Karpas-422 (cell line): ENCODE measurements at regions not wholly inside any gene's neighbourhood (a gene's known extent, or its start where the extent isn't known, plus 50 kb on each side); places are given as distances from the start of the nearest gene placed in this dataset.

Experiments used
- DNase-seq: peaks from one replicate; pipeline ENCODE4 v3.0.0-alpha.2; 2015
- H2AFZ ChIP-seq: fragments of 200-600 bp; sonication (generic); 2 replicates; pipeline ENCODE4 v1.6.1; 2014; ENCODE audit warnings: antibody characterized with exemption, low read length, mixed read lengths
- H3K27ac ChIP-seq: fragments of 200-600 bp; sonication (generic); 2 replicates; pipeline ENCODE4 v1.5.1; 2014; ENCODE audit warnings: mild to moderate bottlenecking, low read length, moderate library complexity
- H3K27me3 ChIP-seq: fragments of 200-600 bp; sonication (generic); 2 replicates; pipeline ENCODE4 v1.6.1; 2014; ENCODE audit warnings: low read length, mixed read lengths
- H3K36me3 ChIP-seq: fragments of 200-600 bp; sonication (generic); 2 replicates; pipeline ENCODE4 v1.6.1; 2014; ENCODE audit warnings: low read length, mixed read lengths; ENCODE audit not compliant: insufficient read depth
- H3K4me1 ChIP-seq: fragments of 200-600 bp; sonication (generic); 2 replicates; pipeline ENCODE4 v1.6.1; 2014; ENCODE audit warnings: mild to moderate bottlenecking, low read length, mixed read lengths
- H3K4me2 ChIP-seq: fragments of 200-600 bp; sonication (generic); 2 replicates; pipeline ENCODE4 v1.6.1; 2014; ENCODE audit warnings: low read length, low read depth, mild to moderate bottlenecking; ENCODE audit not compliant: poor library complexity, severe bottlenecking
- H3K4me3 ChIP-seq: fragments of 200-600 bp; sonication (generic); 2 replicates; pipeline ENCODE4 v1.5.1; 2014; ENCODE audit warnings: mild to moderate bottlenecking, antibody characterized with exemption, low read length, mixed read lengths
- H3K79me2 ChIP-seq: fragments of 200-600 bp; sonication (generic); 2 replicates; pipeline ENCODE4 v1.6.1; 2014; ENCODE audit warnings: mild to moderate bottlenecking, low read length, mixed read lengths
- H3K9ac ChIP-seq: fragments of 200-600 bp; sonication (generic); 2 replicates; pipeline ENCODE4 v1.6.0; 2014; ENCODE audit warnings: low read length
- H3K9me2 ChIP-seq: fragments of 200-600 bp; sonication (generic), shearing (Covaris generic); replicated peaks from 2 replicates; pipeline ENCODE4 v1.6.0; 2014; ENCODE audit warnings: mild to moderate bottlenecking, low read length, moderate library complexity; ENCODE audit not compliant: insufficient read depth
- H3K9me3 ChIP-seq: fragments of 300-700, 200-600 bp; sonication (generic); 2 replicates; pipeline ENCODE4 v1.6.1; 2014; ENCODE audit warnings: low read length, mixed read lengths
- H4K20me1 ChIP-seq: fragments of 200-600 bp; sonication (generic); 2 replicates; pipeline ENCODE4 v1.6.1; 2014; ENCODE audit warnings: mild to moderate bottlenecking, antibody characterized with exemption, low read length, low read depth; ENCODE audit not compliant: insufficient read depth

DNA sequence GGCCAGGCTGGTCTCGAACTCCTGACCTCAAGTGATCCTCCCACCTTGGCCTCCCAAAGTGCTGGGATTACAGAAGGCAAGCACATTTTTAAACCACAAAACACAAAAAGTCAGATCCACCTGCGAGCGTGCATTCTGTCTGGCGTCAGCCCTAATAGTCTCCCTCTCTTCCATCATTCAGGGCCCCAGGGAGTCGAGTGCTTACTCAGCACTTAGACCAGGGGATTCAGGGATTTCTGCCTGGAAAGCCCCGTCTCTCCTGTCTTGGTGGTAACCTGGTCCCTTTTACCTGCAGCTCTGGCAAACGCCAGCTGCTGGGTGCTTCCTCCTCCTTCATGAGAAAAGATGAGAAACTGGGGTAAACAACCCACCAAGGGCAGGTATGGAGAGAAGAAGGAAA is 443.1 kb downstream of the SOX9 start:
- no peaks in the 10 kb centered on the region for H3K9me2 ChIP-seq
- peaks cover 9% of the 10 kb centered on the region for H3K4me1 ChIP-seq
- H3K4me3 ChIP-seq = no peak overlapping the region
- H3K9me3 ChIP-seq = no peaks in the 10 kb centered on the region
- H3K79me2 ChIP-seq = no peaks in the 10 kb centered on the region
- H3K9ac ChIP-seq = no peak overlapping the region
- no peak overlapping the region for H2AFZ ChIP-seq
- H3K27me3 ChIP-seq = no peaks in the 10 kb centered on the region
- no peaks in the 10 kb centered on the region for H4K20me1 ChIP-seq
- no peak overlapping the region for H3K4me2 ChIP-seq
- no peak for DNase-seq
- no peak overlapping the region for H3K27ac ChIP-seq
- no peaks in the 10 kb centered on the region for H3K36me3 ChIP-seq

DNA sequence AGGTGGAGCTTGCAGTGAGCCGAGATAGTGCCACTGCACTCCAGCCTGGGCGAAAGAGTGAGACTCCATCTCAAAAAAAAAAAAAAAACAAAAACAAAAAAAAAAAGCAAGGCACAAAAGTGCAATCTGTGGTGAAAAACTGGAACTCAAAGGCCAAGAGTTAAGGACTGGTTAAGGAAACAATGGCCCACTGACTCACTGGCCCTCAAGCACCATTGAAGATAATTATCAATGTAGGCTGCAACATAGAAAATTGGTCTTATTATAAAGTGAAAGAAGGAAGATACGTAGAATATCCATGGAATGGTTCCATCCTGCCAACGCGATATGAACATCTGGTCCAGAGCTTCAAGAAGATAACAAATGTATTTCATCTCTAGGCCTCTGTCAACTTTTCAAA is 444.2 kb downstream of the SOX9 start:
- H3K36me3 ChIP-seq = no peaks in the 10 kb centered on the region
- H3K4me3 ChIP-seq = no peak overlapping the region
- H3K79me2 ChIP-seq = no peaks in the 10 kb centered on the region
- H2AFZ ChIP-seq = no peak overlapping the region
- H3K27me3 ChIP-seq = no peaks in the 10 kb centered on the region
- H3K9me3 ChIP-seq = no peaks in the 10 kb centered on the region
- H4K20me1 ChIP-seq = no peaks in the 10 kb centered on the region
- no peak overlapping the region for H3K4me2 ChIP-seq
- no peaks in the 10 kb centered on the region for H3K9me2 ChIP-seq
- H3K27ac ChIP-seq = no peak overlapping the region
- no peak for DNase-seq
- peaks cover 9% of the 10 kb centered on the region for H3K4me1 ChIP-seq
- no peak overlapping the region for H3K9ac ChIP-seq

DNA sequence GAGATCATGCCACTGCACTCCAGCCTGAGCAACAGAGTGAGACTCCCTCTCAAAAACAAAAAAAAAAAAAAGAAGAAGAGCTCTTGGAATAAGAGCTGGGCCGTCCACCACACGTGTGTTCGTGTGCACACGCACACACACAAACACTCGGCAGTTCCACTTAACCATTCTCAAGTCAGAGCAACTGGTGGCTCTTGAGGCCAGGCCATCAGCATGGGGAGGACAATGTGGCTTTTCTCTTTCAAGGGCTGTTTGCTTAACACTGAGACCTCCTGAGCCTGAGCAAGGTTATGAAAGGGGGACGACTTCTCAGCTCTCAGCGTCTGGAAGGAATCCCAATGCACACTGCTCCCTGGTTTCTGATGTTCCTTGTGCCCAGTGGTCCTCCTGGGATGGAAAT is 444.9 kb downstream of the SOX9 start:
- peaks cover 9% of the 10 kb centered on the region for H3K4me1 ChIP-seq
- no peaks in the 10 kb centered on the region for H3K36me3 ChIP-seq
- H3K79me2 ChIP-seq = no peaks in the 10 kb centered on the region

DNA sequence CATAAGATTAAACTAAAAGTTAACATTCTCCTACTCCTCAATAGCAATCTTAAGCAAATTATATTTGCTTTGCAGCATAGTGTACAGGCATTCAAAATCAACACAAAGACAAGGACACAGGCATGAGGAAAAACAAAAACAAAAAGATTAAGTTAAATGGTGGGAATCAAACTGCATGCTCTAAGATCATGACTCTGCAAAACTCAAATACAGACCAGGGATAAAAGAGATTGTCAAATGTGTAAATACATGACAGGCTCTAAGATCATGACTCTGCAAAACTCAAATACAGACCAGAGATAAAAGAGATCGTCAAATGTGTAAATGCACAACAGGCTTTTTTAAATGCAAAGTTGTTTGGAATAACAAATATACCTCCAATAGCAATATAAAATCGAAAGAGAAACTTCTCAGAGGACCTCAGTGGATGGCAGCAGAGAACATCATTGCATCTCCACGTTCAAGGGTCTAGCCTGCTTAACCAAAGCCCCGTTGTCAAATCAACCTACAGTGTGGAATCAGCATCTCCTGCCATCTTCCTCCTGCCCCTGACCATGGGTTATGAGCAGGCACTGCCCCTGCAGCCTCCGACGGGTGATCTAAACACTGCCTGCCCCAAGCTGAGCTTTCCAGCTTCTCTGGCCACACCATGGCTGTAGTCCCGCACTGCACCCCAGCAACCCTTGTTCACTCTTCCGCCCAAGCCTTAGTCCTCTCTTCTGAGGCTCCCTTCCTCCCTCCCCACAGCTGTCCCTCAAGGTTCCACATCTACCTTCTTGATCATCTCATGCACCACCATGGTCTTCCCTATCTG is 446.1 kb downstream of the SOX9 start:
- no peaks in the 10 kb centered on the region for H3K27me3 ChIP-seq
- no peaks in the 10 kb centered on the region for H3K9me3 ChIP-seq
- no peaks in the 10 kb centered on the region for H3K79me2 ChIP-seq
- DNase-seq = no peak
- H3K27ac ChIP-seq = no peak overlapping the region
- no peaks in the 10 kb centered on the region for H3K36me3 ChIP-seq
- no peaks in the 10 kb centered on the region for H4K20me1 ChIP-seq
- no peak overlapping the region for H3K4me2 ChIP-seq
- no peaks in the 10 kb centered on the region for H3K9me2 ChIP-seq
- no peak overlapping the region for H2AFZ ChIP-seq
- no peak overlapping the region for H3K4me3 ChIP-seq
- peaks cover 9% of the 10 kb centered on the region for H3K4me1 ChIP-seq
- H3K9ac ChIP-seq = no peak overlapping the region

More for the DNA sequence above, 444.9 kb downstream of the SOX9 start:
- Histone ChIP-seq H3K27me3 (no peaks in the 10 kb centered on the region), H3K4me3 (no peak overlapping the region), H3K27ac (no peak overlapping the region), H3K9ac (no peak overlapping the region), H3K4me2 (no peak overlapping the region), H3K9me3 (no peaks in the 10 kb centered on the region), H4K20me1 (no peaks in the 10 kb centered on the region), H2AFZ (no peak overlapping the region), H3K9me2 (no peaks in the 10 kb centered on the region)
- no peak for DNase-seq

DNA sequence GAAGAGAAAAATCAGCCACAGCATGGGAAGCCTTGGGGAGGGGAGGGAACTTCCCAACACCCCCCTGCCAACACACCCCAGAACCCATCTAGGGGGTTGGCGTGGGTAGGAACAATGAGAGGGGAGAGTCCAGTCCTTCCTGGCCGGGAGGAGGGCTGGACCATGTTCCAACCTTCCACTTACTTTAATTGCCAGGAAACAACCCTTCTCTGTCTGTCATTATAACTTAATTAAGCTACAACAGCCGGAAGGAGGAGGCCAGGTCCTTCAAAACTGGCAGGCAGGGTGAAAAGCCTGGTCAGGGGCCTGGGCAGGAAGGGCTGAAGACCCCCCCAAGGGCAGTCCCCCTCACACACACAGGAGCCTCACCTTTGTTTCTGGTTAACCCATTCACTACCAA is 447.0 kb downstream of the SOX9 start:
- no peak overlapping the region for H2AFZ ChIP-seq
- no peak overlapping the region for H3K9ac ChIP-seq
- H3K9me3 ChIP-seq = no peaks in the 10 kb centered on the region
- no peaks in the 10 kb centered on the region for H3K9me2 ChIP-seq
- no peak for DNase-seq
- H3K79me2 ChIP-seq = no peaks in the 10 kb centered on the region
- no peak overlapping the region for H3K4me3 ChIP-seq
- no peak overlapping the region for H3K4me2 ChIP-seq
- no peaks in the 10 kb centered on the region for H3K27me3 ChIP-seq
- no peak overlapping the region for H3K27ac ChIP-seq
- H3K4me1 ChIP-seq = peaks cover 9% of the 10 kb centered on the region
- no peaks in the 10 kb centered on the region for H4K20me1 ChIP-seq
- no peaks in the 10 kb centered on the region for H3K36me3 ChIP-seq

DNA sequence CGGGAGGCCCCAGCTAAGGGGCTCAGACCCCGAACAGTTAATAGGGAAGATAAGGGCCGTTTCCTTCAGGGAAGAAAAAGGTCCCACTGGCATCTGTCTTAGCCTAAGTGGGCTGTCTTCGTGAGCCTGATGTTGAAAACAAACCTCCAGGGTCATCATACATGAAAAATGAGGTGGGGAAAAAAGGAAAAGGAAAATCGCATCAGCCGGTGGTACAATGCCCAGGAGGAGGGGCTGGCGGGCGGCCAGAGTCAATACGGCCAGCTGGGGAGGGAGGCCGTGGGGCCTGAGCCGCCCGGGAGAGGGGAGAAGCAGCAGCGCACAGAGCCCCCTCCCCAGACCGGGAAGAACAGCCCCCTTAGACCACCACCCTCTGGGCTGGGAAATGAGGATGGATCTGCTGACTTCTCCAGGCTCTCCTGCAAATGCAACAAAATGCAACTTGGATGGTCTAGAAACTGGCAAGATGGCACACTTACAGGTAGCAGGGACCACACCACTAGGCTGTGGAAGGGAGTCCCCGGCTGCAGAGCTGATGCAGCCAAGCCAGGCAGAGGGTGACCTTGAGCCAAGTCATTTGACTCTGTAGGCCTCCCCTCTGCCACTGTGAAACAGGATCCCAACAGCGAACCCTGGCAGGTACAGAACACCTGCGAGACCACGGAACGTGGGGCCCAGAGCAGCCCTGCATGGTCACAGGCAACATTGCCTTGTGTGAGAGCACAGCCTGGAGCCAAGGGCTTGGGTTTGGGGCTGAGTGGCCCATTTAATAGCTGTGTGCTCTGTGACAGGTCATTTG is 448.5 kb downstream of the SOX9 start:
- peaks cover 9% of the 10 kb centered on the region for H3K4me1 ChIP-seq
- H3K4me3 ChIP-seq = no peak overlapping the region

DNA sequence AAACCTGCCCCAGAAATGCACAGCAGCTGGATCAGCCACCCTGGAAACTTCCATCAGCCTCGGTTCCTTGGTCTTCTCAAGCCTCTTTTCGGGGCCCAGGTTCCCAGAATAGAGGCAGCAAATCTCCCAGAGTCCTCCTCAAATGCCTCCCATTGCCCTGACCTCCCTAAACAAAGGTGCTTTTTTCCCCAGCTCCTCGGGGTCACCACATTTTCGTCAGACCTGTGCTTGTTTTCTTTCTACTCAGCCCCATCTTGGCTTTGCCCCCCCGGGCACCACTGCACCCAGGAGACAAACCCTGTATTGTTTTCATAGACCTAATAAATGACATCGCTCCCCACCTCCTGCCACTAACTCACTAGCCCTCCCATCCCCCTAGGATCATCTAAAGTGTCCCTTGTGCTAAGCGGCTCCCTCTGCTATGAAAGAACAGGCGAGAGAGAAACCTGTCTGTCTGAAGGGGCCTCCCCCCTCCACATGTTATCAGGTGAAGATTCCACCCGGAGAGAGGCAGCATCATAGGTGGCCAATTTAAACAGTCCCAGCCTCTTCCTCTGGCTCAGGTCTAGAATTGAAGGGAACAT is 451.1 kb downstream of the SOX9 start:
- no peak overlapping the region for H3K27ac ChIP-seq
- H3K9me3 ChIP-seq = no peaks in the 10 kb centered on the region
- H3K4me3 ChIP-seq = no peak overlapping the region
- H4K20me1 ChIP-seq = no peaks in the 10 kb centered on the region
- no peaks in the 10 kb centered on the region for H3K27me3 ChIP-seq
- H3K9me2 ChIP-seq = no peaks in the 10 kb centered on the region
- no peak overlapping the region for H3K4me2 ChIP-seq
- no peak overlapping the region for H2AFZ ChIP-seq
- H3K36me3 ChIP-seq = no peaks in the 10 kb centered on the region
- no peak for DNase-seq
- H3K9ac ChIP-seq = no peak overlapping the region
- H3K79me2 ChIP-seq = no peaks in the 10 kb centered on the region
- peaks cover 7% of the 10 kb centered on the region for H3K4me1 ChIP-seq

More for the DNA sequence above, 448.5 kb downstream of the SOX9 start:
- H2AFZ ChIP-seq = no peak overlapping the region
- H4K20me1 ChIP-seq = no peaks in the 10 kb centered on the region
- H3K9me2 ChIP-seq = no peaks in the 10 kb centered on the region
- no peak overlapping the region for H3K4me2 ChIP-seq
- no peak overlapping the region for H3K9ac ChIP-seq
- H3K27ac ChIP-seq = no peak overlapping the region
- no peaks in the 10 kb centered on the region for H3K9me3 ChIP-seq
- no peak for DNase-seq
- no peaks in the 10 kb centered on the region for H3K36me3 ChIP-seq
- no peaks in the 10 kb centered on the region for H3K27me3 ChIP-seq
- no peaks in the 10 kb centered on the region for H3K79me2 ChIP-seq
